GM19463 (cell line): ENCODE measurements at regions not wholly inside any gene's neighbourhood (a gene's known extent, or its start where the extent isn't known, plus 50 kb on each side); places are given as distances from the start of the nearest gene placed in this dataset.

Source experiments
- ATAC-seq: cut with Tn5 transposase; IDR thresholded peaks from one replicate; pipeline ENCODE4 v1.9.1; 2021; ENCODE audit warnings: mild to moderate bottlenecking, moderate library complexity; ENCODE audit not compliant: unreplicated experiment

- no peak for ATAC-seq
Observed at GRCh38 chr2:129297430-129297829, 682.0 kb upstream of the RAB6C start.

GRCh38 chr2:129299338-129299737 lies 680.1 kb upstream of the RAB6C start:
- no peak for ATAC-seq

- no peak for ATAC-seq
Observed at GRCh38 chr2:129299756-129300155, 679.7 kb upstream of the RAB6C start.

GRCh38 chr2:129300456-129300855 lies 679.0 kb upstream of the RAB6C start:
- ATAC-seq, result no peak

GRCh38 chr2:129301431-129301913 lies 678.0 kb upstream of the RAB6C start:
- ATAC-seq, result no peak

GRCh38 chr2:129302106-129302505 lies 677.4 kb upstream of the RAB6C start:
- ATAC-seq, result no peak

- no peak for ATAC-seq
Observed at GRCh38 chr2:129302561-129303183, 676.8 kb upstream of the RAB6C start.

GRCh38 chr2:129314120-129314519 lies 665.3 kb upstream of the RAB6C start:
- no peak for ATAC-seq

- ATAC-seq, result no peak
Observed at GRCh38 chr2:129318581-129319421, 660.7 kb upstream of the RAB6C start.

GRCh38 chr2:129319422-129319717 lies 660.1 kb upstream of the RAB6C start:
- no peak for ATAC-seq

- ATAC-seq, result no peak
Observed at GRCh38 chr2:129320288-129320687, 659.2 kb upstream of the RAB6C start.

GRCh38 chr2:129324349-129324748 lies 655.1 kb upstream of the RAB6C start:
- no peak for ATAC-seq

GRCh38 chr2:129325151-129325550 lies 654.3 kb upstream of the RAB6C start:
- no peak for ATAC-seq

- ATAC-seq, result no peak
Observed at GRCh38 chr2:129329574-129329973, 649.9 kb upstream of the RAB6C start.

GRCh38 chr2:129330504-129330903 lies 649.0 kb upstream of the RAB6C start:
- no peak for ATAC-seq

- ATAC-seq, result no peak
Observed at GRCh38 chr2:129331638-129332037, 647.8 kb upstream of the RAB6C start.

GRCh38 chr2:129334128-129334527 lies 645.3 kb upstream of the RAB6C start:
- no peak for ATAC-seq

GRCh38 chr2:129334696-129335410 lies 644.6 kb upstream of the RAB6C start:
- ATAC-seq, result no peak

GRCh38 chr2:129336276-129336675 lies 643.2 kb upstream of the RAB6C start:
- ATAC-seq, result no peak

- ATAC-seq, result no peak
Observed at GRCh38 chr2:129337076-129337475, 642.4 kb upstream of the RAB6C start.

GRCh38 chr2:129345540-129345939 lies 633.9 kb upstream of the RAB6C start:
- no peak for ATAC-seq
